Epithelial cell of esophagus (primary cell): ENCODE measurements at regions not wholly inside any gene's neighbourhood (a gene's known extent, or its start where the extent isn't known, plus 50 kb on each side); places are given as distances from the start of the nearest gene placed in this dataset.

Experiments
- DNase-seq: peaks from one replicate; pipeline ENCODE4 v3.0.0; 2010; ENCODE audit warnings: low read depth
- H3K4me3 ChIP-seq: 2 replicates; pipeline ENCODE4 v1.5.1; 2011; ENCODE audit warnings: mild to moderate bottlenecking, low read length, control low read depth
- TF ChIP-seq, protein P1 (sequence below): IDR thresholded peaks from 2 replicates; pipeline ENCODE4 v1.5.1; 2011; ENCODE audit warnings: low read depth, mild to moderate bottlenecking, low read length, control low read depth, inconsistent platforms; ENCODE audit not compliant: insufficient read depth; ENCODE audit errors: missing control alignments

DNA sequence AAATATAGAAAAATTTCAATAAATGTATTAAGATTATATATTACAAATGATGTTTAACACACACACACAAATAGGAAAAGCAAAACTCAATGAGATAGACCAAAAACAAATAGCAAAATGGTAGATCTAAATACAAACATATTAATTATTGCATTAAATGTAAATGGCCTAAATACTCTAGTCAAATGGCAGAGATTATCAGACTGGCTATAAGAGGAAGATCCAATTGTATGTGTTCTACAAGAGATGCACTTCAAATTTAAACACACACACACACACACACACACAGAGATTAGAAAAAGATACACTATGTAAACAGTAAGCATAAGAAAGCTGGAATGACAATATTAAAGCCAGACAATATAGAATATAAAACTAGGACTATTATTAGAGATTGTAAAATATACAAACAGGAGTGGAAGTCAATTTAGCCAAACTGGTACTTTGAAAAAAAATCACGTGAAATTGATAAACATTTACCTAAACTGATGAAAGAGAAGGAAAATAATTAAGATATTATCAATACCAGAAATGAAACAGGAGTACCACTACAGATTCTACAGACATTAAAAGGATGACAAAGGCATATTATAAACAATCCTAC, 150.5 kb downstream of the TBXT start:
- TF ChIP-seq, protein P1, sequence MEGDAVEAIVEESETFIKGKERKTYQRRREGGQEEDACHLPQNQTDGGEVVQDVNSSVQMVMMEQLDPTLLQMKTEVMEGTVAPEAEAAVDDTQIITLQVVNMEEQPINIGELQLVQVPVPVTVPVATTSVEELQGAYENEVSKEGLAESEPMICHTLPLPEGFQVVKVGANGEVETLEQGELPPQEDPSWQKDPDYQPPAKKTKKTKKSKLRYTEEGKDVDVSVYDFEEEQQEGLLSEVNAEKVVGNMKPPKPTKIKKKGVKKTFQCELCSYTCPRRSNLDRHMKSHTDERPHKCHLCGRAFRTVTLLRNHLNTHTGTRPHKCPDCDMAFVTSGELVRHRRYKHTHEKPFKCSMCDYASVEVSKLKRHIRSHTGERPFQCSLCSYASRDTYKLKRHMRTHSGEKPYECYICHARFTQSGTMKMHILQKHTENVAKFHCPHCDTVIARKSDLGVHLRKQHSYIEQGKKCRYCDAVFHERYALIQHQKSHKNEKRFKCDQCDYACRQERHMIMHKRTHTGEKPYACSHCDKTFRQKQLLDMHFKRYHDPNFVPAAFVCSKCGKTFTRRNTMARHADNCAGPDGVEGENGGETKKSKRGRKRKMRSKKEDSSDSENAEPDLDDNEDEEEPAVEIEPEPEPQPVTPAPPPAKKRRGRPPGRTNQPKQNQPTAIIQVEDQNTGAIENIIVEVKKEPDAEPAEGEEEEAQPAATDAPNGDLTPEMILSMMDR = no peak
- DNase-seq = no peak
- H3K4me3 ChIP-seq = no peak overlapping the region

DNA sequence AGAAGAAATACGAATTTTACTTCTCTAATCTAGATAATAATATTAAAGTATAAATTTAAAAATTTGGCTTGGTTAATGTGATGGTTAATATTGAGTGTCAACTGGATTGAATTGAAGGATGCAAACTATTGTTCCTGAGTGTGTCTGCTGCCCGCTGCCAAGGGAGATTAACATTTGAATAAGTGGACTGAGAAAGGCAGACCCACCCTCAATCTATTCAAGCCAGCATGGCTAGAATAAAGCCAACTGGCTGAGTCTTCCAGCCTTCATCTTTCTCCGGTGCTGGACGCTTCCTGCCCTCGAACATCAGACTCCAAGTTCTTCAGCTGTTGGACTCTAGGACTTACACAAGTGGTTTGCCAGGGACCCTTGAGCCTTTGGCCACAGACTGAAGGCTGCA, 152.7 kb downstream of the TBXT start:
- TF ChIP-seq, protein P1 = no peak
- H3K4me3 ChIP-seq = no peak overlapping the region
- no peak for DNase-seq

DNA sequence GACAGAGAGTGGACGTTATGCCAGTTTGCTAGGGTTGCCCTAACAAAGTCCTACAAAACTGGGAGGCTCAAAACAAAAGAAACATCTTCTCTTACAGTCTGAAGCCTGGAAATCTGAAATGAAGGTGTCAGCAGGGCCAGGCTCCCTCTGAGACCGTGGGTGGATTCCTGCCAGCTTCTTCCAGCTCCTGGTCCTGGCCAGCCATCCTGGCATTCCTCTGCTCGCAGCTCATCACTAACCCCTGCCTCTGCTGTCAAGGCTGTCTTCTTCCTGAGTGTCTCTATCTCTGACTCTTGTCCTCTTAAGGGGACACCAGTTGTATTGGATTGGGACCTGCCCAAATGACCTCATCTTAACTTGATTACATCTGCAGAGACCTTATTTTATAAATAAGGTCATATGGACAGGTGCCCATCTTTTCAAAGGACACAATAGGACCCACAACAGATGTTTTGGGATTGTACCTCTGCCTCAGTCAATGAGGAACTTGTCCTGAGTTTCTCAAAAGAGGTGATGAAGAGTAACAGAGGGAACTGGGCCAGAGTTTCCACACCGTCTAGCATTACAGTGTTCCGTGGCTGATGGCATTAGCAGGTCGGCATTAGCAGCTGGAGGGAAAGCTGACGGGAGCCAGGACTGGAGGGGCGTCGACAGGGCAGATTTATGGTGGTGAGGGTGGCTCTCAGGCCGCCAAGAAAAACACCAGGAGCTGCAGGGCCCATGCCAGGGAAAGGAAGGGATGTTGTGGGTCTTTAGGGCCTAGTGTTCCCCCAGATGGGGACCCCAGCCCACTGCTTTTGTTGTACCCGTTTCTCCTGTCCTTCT, 157.3 kb downstream of the TBXT start:
- DNase-seq = no peak
- TF ChIP-seq, protein P1 = no peak
- no peak overlapping the region for H3K4me3 ChIP-seq

DNA sequence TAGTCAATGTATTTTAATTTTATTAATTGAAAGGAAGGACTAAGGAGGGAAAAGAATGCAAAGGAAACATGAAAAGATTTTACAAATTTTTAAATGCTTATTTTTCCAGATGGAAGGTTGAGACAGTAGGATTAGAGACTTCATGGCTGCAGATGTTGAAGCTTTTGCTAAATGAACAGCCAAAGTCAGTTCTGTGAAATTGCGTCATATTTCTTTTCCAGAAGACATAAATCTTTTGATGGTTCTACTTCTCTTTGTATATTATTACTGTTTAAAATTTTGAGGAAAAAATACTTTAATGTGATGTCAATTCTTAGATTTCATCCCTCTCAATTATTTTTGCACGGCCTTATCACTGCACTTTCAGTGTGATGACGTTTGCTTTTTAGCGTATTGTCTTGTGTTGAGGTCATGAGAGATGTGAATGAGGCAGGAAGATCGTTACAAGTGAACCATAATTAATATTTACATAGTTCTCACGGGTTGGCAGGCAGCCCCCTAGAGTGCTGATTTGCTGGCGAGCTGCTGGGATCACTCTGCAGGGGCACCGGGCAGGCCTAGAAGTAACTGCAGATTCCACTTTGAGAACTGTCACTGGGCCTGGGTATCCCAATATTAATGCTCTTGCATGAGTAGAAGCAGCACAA, 158.1 kb downstream of the TBXT start:
- no peak overlapping the region for H3K4me3 ChIP-seq
- TF ChIP-seq, protein P1 = no peak
- no peak for DNase-seq

DNA sequence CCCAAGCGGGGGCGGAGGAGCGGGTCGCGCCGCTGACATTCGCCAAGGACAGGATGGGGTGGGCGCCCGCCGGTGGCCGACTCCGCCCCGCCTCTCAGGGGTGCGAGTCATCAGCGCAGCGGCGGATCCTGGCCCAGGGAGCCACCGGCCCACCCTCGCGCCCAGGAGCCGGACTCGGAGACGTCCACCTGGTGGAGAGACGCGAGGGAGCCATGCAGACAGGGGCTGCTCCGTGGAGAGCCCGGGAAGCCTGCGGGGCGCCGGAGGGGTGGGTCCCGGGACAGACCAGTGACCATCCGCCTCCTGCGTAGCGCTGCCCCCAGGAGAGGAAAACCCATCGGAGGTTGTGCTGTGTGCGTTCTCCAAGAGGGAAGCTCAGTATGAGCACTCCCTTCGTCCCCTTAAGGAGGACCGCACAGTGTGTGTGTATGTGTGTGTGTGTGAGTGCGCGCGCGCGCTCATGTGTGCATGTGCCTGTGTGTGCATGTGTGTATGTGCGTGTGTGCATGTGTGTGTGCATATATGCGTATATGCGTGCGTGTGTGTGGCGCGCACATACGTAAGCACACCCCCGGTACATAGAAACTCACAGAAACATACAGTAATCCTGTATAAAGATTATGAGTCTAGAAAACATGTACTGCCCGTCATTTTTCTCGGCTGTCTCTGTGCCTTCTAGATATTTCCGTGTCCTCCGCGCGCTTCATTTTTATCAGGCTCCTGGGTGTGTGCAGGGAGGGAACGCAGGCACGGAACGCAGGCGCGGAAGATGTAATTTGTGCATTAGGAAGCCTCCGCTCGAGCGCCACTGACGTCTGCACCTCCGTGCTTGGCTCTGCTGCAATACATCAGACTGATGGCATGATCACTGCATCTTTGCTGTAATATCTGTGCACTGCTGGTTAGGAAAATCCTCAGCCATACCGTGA, 158.9 kb downstream of the TBXT start:
- TF ChIP-seq, protein P1 = no peak
- H3K4me3 ChIP-seq = no peak overlapping the region
- DNase-seq = no peak

DNA sequence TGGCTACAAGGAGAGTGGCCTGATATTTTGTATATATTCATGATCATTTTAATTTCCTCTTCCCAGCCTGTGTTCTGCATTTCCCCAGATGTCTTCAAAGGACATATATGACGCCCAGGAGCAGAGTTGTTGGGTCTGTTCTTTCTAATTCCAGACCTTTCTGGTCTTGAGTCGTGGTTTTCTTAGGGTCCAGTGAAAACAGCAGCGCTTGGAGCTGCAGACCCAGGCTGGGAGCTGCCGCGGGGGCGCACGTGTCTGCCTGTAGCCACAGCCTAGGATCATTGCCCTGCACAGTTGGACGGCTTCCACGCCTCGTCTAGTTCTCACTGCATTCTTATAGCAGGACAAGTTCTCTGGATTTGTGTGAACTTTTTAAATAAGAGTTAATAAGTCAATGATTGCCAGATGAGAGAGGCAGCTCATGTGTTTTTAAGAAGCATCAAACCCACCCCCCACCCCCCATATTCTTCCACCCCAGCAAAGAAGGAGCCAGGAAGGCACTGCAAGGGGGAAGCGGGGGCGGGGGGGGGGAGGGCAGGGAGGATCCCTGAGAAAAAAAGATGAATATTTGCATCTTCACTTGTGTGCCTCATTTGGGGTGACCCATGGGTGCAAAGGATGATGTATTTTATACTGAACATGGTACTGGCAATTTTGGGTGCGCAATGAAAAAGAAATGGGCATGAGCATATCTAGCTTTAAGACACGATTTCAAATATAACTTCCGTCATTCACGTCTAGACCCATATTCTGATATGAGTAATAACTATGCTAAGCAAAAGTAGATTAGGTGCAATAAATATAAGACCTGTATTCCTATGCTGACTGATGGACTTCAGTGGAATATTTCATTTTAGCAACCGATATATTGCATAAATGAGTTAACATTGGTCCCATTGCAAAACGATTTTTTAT, 160.0 kb downstream of the TBXT start:
- H3K4me3 ChIP-seq = no peak overlapping the region
- TF ChIP-seq, protein P1 = no peak
- DNase-seq = no peak
